IMR-90 (cell line): ENCODE measurements at regions not wholly inside any gene's neighbourhood (a gene's known extent, or its start where the extent isn't known, plus 50 kb on each side); places are given as distances from the start of the nearest gene placed in this dataset.

Experiments
- BHLHE40 ChIP-seq: fragments of 150-350 bp; IDR thresholded peaks from 2 replicates; pipeline ENCODE4 v1.6.1; 2016; ENCODE audit warnings: mild to moderate bottlenecking, low read depth, low read length
- CEBPB ChIP-seq: IDR thresholded peaks from 2 replicates; pipeline ENCODE4 v1.6.1; 2012; ENCODE audit warnings: low read depth, low read length, improper control_type of control experiment
- CHD1 ChIP-seq: IDR thresholded peaks from 2 replicates; pipeline ENCODE4 v1.6.1; 2012; ENCODE audit warnings: low read depth, low read length, improper control_type of control experiment
- FOS ChIP-seq: fragments of 150-350 bp; IDR thresholded peaks from 2 replicates; pipeline ENCODE4 v1.6.1; 2016; ENCODE audit warnings: low read depth, low read length
- MAFK ChIP-seq: IDR thresholded peaks from 2 replicates; pipeline ENCODE4 v1.6.1; 2012; ENCODE audit warnings: low read depth, low read length, improper control_type of control experiment
- MXI1 ChIP-seq: IDR thresholded peaks from 2 replicates; pipeline ENCODE4 v1.6.1; 2012; ENCODE audit warnings: low read depth, mild to moderate bottlenecking, low read length, moderate library complexity, borderline replicate concordance
- POLR2A ChIP-seq: IDR thresholded peaks from 2 replicates; pipeline ENCODE4 v1.6.1; 2012; ENCODE audit warnings: mild to moderate bottlenecking, low read depth, low read length
- RAD21 ChIP-seq: IDR thresholded peaks from 2 replicates; pipeline ENCODE4 v1.6.1; 2012; ENCODE audit warnings: low read length, improper control_type of control experiment
- RCOR1 ChIP-seq: IDR thresholded peaks from 2 replicates; pipeline ENCODE4 v1.6.1; 2012; ENCODE audit warnings: mild to moderate bottlenecking, low read length, improper control_type of control experiment; ENCODE audit not compliant: insufficient replicate concordance
- RFX5 ChIP-seq: IDR thresholded peaks from 2 replicates; pipeline ENCODE4 v1.8.0; 2012; ENCODE audit warnings: low read depth, mild to moderate bottlenecking, low read length, moderate library complexity
- SMC3 ChIP-seq: fragments of 150-350 bp; IDR thresholded peaks from 2 replicates; pipeline ENCODE4 v1.6.1; 2016; ENCODE audit warnings: low read depth, mild to moderate bottlenecking, antibody characterized with exemption, low read length, moderate library complexity
- TF ChIP-seq, protein P1 (sequence below): conservative IDR thresholded peaks from 2 replicates; pipeline ENCODE4 v1.5.1; 2012; ENCODE audit warnings: mild to moderate bottlenecking, low read depth, low read length, improper control_type of control experiment
- TF ChIP-seq, protein P2 (sequence below): fragments of 150-350 bp; IDR thresholded peaks from 2 replicates; pipeline ENCODE4 v1.6.1; 2017; ENCODE audit warnings: mild to moderate bottlenecking, antibody characterized with exemption, low read length, low read depth
- TF ChIP-seq, protein P3 (sequence below): fragments of 150-350 bp; IDR thresholded peaks from 2 replicates; pipeline ENCODE4 v1.6.1; 2016; ENCODE audit warnings: low read depth, mild to moderate bottlenecking, low read length, moderate library complexity, borderline replicate concordance

DNA sequence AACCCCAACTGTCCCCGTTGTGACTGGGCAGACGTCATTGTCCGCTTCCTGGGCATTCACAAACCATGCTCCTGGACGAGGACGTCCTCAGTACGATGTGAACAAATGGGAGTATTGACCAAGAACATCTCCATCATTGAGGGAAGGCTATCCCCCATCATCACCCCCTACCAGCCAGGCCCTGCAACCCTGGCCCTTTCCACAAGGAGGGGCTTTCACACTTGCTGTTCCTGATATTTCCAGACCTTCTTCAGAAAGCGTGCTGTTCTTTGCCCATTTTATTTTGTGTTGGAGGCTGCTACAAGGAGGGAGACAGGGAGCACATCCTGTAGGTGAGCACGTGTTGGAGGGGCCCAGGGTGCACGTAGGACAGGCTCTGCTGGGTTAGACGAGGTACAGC is 277.0 kb upstream of the LRRC3B start:
- TF ChIP-seq POLR2A (no peak), RFX5 (no peak), MXI1 (no peak), FOS (no peak), SMC3 (no peak), CEBPB (no peak), MAFK (no peak), RCOR1 (no peak), RAD21 (no peak), CHD1 (no peak), BHLHE40 (no peak)
- TF ChIP-seq, protein P1, sequence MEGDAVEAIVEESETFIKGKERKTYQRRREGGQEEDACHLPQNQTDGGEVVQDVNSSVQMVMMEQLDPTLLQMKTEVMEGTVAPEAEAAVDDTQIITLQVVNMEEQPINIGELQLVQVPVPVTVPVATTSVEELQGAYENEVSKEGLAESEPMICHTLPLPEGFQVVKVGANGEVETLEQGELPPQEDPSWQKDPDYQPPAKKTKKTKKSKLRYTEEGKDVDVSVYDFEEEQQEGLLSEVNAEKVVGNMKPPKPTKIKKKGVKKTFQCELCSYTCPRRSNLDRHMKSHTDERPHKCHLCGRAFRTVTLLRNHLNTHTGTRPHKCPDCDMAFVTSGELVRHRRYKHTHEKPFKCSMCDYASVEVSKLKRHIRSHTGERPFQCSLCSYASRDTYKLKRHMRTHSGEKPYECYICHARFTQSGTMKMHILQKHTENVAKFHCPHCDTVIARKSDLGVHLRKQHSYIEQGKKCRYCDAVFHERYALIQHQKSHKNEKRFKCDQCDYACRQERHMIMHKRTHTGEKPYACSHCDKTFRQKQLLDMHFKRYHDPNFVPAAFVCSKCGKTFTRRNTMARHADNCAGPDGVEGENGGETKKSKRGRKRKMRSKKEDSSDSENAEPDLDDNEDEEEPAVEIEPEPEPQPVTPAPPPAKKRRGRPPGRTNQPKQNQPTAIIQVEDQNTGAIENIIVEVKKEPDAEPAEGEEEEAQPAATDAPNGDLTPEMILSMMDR, result no peak
- TF ChIP-seq, protein P2, sequence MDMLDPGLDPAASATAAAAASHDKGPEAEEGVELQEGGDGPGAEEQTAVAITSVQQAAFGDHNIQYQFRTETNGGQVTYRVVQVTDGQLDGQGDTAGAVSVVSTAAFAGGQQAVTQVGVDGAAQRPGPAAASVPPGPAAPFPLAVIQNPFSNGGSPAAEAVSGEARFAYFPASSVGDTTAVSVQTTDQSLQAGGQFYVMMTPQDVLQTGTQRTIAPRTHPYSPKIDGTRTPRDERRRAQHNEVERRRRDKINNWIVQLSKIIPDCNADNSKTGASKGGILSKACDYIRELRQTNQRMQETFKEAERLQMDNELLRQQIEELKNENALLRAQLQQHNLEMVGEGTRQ, result no peak
- TF ChIP-seq, protein P3, sequence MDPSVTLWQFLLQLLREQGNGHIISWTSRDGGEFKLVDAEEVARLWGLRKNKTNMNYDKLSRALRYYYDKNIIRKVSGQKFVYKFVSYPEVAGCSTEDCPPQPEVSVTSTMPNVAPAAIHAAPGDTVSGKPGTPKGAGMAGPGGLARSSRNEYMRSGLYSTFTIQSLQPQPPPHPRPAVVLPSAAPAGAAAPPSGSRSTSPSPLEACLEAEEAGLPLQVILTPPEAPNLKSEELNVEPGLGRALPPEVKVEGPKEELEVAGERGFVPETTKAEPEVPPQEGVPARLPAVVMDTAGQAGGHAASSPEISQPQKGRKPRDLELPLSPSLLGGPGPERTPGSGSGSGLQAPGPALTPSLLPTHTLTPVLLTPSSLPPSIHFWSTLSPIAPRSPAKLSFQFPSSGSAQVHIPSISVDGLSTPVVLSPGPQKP, result no peak
